GM18508 (cell line): ENCODE measurements at regions not wholly inside any gene's neighbourhood (a gene's known extent, or its start where the extent isn't known, plus 50 kb on each side); places are given as distances from the start of the nearest gene placed in this dataset.

Experiments used
- ATAC-seq: cut with Tn5 transposase; IDR thresholded peaks from one replicate; pipeline ENCODE4 v1.9.1; 2021; ENCODE audit warnings: moderate number of reproducible peaks; ENCODE audit not compliant: insufficient read depth, unreplicated experiment

- ATAC-seq = no peak
Measured at GRCh38 chr4:121534187-121534586, 153.4 kb upstream of the QRFPR start.

DNA sequence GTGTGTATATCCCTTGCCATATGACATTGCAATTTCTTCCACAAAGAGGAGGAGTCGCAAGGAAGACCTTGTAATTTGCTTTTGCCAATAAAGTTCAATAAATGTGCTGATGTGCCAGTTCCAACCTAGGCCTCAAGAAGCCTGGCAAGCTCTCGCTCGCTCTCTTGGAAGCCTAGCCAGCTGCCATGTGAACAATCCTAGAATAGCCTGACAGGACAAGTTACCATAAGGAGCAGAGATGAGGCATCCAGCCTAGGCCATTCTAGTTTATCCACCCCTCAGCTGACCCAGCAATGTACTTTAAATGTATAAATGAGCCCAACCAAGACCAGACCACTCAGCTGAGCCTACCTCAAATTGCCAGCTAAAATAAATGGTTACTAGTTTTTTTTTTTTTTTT is 145.7 kb upstream of the QRFPR start:
- no peak for ATAC-seq

DNA sequence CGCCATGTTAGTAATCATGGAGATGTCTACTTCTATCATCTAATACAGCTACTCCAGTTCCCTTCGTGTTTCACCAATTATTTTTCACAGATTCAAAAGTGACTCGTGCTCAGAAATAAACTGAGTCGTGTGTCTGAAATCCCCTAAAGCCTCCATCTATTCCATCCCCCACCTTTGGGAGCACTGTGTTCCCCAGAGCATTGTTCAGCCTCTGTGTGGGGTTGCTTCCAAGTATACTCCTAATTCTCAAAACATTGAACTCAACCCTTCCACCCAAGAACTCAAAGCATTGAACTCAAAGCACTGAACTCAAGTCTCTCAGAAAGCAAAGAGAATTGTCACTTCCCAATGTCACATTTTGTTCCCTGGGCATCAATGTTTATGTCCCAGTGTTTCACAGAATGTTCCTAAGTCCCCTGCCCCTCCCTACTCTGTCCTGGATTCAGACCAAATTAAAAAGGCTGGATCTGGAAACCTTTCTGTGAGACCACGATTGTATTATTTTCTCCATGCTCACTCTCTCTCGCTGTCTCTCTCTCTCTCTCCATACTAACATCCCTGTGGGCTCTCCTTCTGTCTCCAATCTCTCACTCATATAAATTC is 138.5 kb upstream of the QRFPR start:
- ATAC-seq = no peak

GRCh38 chr4:121517241-121517640 is 136.4 kb upstream of the QRFPR start:
- ATAC-seq = no peak

DNA sequence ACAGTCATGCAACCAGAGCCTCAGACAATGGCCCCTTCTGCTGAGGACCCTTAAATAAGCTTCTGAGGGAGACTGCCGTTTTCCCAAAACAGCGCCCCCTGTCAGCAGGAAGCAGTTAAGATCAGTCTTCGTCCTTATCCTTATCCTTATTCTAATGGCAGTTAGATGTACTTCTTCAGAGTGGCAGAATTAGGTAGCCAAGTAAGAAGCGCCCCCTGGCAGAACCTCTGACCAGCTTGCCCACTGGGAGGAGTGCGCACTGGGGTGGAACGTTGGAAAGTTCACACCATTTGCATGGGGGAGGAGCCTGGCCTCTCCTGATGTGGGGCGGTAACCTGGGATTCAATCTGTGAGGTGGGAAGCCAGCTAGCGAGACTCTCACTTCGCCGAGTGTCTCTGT is 133.6 kb upstream of the QRFPR start:
- ATAC-seq = no peak

GRCh38 chr4:121510341-121510874 is 129.6 kb upstream of the QRFPR start:
- ATAC-seq = peak; percentile 87

DNA sequence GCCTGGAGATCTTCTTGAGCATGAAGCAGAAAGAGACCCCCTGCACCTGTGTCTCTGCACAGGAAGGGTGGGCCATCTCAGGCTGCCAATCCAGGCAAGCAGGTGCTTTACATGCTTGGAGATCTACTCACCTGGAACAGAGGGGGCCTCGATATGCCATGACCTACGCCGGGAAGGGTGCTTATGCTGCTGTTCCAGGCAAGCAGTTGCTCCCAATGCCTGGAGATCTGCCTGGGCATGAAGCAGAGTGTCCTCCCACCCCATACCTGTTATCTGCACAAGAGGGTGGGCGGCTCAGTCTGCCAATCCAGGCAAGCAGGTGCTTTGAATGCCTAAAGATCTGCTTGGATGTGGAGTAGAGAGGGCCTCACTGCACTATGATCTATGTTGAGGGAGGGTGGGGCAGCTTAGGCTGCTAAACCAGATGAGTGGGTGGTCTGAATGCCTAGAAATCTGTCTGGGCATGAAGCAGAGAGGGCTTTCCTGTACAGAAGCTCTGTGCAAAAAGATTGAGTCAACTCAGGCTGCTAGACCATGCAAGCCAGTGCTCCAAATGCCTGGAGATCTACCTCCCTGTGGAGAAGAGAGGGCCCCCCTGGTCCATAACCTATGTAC is 104.5 kb upstream of the QRFPR start:
- ATAC-seq = no peak

GRCh38 chr4:121484633-121485032 is 103.8 kb upstream of the QRFPR start:
- ATAC-seq = peak; percentile 91

DNA sequence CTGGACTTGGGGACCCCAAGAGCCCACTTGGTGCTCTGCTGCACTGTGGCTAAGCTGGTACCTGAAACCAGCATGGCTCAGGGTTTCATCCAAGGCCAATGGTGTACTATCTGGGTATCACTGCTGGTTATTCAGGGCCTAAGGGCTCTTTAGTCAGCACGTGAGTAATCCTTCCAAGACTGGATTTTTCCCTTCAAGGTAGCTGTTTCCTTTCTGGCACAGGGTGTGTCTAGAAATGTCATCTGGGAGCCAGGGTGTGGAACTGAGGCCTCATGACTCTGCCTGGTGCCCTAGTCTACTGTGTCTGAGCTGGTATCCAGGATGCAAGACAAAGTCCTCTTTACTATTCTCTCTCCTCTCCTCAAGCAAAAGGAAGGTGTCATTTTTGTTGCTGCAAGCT is 99.0 kb upstream of the QRFPR start:
- ATAC-seq = no peak

DNA sequence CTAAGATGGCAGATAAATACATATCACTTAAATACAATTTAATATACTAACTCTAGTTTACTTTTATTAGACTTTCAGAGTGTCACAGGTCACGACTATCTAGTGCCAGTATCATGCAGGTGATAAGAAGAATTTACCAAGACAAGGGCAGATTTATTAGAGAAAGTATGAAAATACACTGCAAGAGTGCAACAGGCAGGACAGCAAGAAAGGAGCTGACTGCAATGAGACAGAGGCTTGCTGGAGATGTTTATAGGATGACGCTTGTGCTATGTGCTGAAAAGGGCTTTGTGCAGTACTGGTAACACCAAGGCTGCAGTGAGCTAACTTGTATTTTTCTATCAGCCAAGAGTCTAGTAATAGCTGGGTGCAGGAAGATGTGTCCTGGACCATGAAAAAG is 96.7 kb upstream of the QRFPR start:
- no peak for ATAC-seq

- no peak for ATAC-seq
Measured at GRCh38 chr4:121477079-121477478, 96.3 kb upstream of the QRFPR start.

- peak; percentile 87 for ATAC-seq
Measured at GRCh38 chr4:121472937-121473721, 92.3 kb upstream of the QRFPR start.

- ATAC-seq = no peak
Measured at GRCh38 chr4:121464854-121465253, 84.0 kb upstream of the QRFPR start.

GRCh38 chr4:121462660-121463261 is 81.9 kb upstream of the QRFPR start:
- peak; percentile 81 for ATAC-seq

DNA sequence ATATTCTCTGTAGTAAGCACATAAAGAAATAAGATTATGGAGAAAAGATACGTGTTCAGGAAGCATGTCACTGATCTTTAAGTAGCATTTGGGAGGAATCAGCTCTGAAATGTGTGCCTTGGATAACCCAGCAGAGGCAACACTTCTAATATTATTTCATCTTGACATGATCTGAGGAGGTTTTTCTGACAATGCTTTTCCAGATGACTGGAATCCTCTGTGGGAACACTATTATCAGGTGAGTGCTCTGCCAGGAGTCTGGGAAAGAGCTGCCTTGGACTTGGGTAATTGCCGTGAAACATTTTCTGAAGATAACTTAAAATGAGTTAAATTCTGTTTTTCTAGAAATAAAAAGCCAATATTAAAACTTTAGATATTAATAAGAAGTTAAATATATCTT is 78.2 kb upstream of the QRFPR start:
- no peak for ATAC-seq

- no peak for ATAC-seq
Measured at GRCh38 chr4:121457278-121457875, 76.6 kb upstream of the QRFPR start.

- ATAC-seq = no peak
Measured at GRCh38 chr4:121455285-121455684, 74.5 kb upstream of the QRFPR start.

- no peak for ATAC-seq
Measured at GRCh38 chr4:121454251-121454979, 73.6 kb upstream of the QRFPR start.

GRCh38 chr4:121451310-121451709 is 70.5 kb upstream of the QRFPR start:
- ATAC-seq = no peak

- ATAC-seq = no peak
Measured at GRCh38 chr4:121449416-121449815, 68.6 kb upstream of the QRFPR start.
